ENCODE measurements at regions not wholly inside any gene's neighbourhood (a gene's known extent, or its start where the extent isn't known, plus 50 kb on each side); places are given as distances from the start of the nearest gene placed in this dataset.

GRCh38 chr4:64642936-64643335, 233.7 kb upstream of the TECRL start:
- no peak for TF ChIP-seq CTCF (IDR thresholded peaks at IDR 0.05)
- no peak for TF ChIP-seq POLR2A (IDR thresholded peaks at IDR 0.05)

Data from uterus (tissue), 2 donors.